Epidermal melanocyte (primary cell): ENCODE measurements at regions not wholly inside any gene's neighbourhood (a gene's known extent, or its start where the extent isn't known, plus 50 kb on each side); places are given as distances from the start of the nearest gene placed in this dataset.
A peak's percentile ranks its signal among the peaks of the same experiment; 100 is the strongest.

ENCODE experiments used
- DNase-seq: peaks from one replicate; pipeline ENCODE4 v3.0.0; 2011; ENCODE audit warnings: low spot score; ENCODE audit not compliant: insufficient read length

DNA sequence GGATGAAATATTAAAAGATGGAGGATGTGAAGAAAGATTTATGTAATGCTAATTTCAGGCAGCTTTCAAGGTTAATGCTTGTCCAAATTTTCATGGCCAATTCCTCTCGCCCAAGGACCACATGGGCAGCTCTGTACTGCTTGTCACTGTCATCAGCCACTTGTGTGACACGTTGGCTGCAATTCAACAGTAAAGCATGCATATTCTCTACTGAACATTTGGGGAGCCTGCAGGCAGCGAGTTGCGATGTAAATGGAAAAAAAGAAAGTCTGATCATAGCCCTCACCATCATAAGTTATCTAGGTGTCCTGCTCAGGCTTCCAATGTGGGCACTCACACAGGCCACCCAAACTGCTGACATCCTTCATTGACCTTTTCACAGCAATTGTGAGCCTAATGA, 1026.8 kb upstream of the NR2F2 start:
- no peak for DNase-seq

DNA sequence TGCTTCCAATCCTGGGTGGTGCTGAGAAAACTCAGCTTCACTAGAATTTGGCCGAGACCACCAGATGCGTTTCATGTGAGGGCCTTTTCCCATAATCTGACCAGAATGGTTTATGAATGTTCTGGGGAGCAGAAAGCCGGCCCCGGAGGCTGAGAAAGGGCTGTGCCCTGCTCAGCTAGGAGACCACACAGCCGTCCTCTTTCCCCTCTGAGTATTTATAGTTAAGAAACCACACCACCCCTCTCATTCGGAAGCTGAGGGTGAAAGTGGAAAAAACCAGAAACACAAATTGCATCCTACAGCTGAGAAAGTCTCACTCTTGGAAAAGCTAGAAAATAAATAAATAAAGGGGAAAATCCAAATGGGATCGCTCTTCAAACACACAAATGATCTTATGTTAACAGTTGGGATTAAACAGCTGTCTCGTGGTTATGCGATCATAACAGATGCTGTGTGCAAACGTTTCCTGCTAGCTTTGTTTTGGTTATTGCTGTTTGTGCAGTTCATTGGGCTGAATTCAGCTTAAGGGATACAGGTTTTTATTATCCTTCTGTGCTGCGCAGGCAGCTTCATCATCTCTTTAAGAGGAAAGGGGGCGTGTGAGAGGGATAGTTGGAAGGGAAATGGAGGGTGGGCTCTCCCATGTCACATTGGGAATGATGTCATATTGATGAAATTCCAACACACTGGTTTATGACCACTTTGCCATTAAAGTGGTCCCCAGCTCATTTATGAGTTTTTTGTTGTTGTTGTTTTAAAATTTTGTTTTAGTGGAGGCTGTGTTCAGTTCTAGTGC, 1026.2 kb upstream of the NR2F2 start:
- peak; percentile 45 for DNase-seq

GRCh38 chr15:95304947-95305400, 1025.5 kb upstream of the NR2F2 start:
- no peak for DNase-seq

GRCh38 chr15:95307115-95307514, 1023.4 kb upstream of the NR2F2 start:
- no peak for DNase-seq

GRCh38 chr15:95319242-95319641, 1011.3 kb upstream of the NR2F2 start:
- DNase-seq, result no peak

DNA sequence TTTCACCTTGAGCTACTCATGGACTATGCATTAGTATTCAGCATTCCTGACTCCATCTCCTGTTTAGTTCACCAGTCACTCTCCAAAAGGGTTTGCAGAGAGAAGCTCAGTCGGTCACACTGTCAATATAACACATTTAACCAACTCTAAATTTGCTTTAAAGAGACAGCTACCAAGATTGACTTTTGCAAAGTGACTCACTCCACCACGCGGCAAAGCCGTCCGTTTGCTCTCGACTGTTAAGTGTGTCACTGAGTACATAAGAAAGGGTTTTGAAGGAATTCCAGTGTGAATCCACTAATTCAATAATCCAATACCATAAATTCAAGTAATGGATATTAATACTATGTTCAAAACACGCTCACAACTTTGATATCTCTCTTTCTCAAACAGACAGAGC, 1006.7 kb upstream of the NR2F2 start:
- DNase-seq, result no peak

DNA sequence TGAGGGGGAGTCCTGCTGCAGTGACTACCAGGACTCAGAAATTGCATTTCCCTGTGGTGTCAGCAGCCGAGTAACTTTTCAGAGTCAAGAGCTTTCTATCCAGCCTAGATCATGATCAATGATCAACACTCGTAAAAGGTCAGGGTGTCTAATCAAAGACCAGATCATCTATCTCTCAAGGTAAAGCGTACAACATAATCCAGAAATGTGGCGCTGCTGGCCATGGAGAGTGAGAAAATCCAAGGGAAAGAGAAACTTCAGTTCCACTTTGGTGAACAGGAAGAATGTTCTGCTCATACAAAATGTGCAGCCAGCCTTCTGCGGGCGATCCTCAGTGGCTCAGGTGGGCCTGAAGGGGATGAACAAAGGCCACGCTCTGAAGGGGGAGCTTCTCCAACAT, 1005.8 kb upstream of the NR2F2 start:
- no peak for DNase-seq

- DNase-seq, result no peak
Measured at GRCh38 chr15:95325763-95326404, 1004.6 kb upstream of the NR2F2 start.

DNA sequence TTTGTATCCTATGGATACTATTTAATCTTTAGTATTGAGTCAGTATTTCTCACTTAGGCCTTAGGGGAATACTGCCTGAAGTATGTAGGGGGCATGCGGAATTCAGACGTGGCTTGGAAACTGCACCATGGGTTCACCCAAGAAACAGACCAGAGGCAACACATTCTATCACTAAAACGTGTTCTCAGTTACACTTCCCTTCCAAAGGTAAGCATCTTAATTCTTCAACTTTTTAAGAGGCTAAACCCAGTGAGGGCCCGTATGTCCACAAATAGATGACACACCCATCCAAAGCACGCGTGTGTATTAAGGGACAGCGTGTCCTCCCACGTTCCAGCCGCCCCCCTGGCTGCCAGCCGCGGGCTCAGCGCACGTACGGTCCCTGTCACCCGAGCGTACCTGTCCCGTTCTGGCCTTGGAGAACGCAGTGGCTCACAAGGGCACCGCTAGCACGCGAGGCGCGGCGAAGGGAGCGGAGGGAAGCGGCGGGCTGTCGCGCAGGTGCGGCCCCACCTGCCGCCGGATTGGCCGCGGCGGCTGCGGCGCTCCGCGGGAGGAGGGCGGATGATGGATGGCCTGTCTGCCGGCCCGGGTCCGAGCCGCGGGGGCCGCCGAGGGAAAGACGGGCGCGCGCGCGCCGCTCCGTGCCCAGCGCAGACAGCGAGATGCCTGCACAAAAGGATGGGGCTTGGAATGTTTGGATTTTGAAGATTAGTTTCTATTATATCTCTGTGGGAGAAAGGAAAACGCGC, 1003.9 kb upstream of the NR2F2 start:
- DNase-seq, result no peak

DNA sequence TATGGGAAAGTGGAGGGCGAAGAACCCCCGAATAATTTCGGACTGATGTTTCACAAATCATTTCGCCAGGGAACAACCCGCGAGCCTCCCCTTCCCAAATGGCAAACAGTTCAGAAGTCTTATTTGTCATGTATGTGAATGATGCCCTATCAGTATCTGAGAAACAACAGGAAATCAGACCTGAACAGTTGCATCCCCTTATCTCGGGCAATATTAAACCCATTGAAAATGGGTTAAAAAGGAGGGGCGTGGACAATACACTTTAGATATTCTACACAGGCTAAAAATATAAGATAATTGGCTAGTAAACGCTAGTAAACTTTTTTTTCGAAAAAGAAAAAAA, 1003.3 kb upstream of the NR2F2 start:
- DNase-seq, result no peak

DNA sequence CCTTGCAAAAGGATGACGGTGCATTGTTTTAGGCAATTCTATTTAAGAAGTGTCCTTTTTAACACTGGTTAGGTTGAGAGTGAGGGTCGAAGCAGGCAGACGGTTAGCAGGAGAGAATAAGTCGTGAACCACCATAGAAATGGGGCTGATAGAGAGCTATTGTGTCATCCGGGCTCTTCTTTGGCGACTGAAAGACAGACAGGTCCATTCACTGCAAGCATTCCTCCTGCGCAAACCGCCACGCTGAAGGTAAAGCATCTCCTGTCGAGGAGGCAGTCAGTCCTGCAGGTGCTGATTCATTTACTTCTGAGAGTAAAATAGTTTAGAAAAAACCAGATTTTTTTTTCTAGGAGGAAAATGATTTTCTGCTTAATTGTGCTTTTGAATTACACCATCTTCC, 1002.8 kb upstream of the NR2F2 start:
- DNase-seq, result no peak

- no peak for DNase-seq
Measured at GRCh38 chr15:95328559-95328958, 1001.9 kb upstream of the NR2F2 start.

DNA sequence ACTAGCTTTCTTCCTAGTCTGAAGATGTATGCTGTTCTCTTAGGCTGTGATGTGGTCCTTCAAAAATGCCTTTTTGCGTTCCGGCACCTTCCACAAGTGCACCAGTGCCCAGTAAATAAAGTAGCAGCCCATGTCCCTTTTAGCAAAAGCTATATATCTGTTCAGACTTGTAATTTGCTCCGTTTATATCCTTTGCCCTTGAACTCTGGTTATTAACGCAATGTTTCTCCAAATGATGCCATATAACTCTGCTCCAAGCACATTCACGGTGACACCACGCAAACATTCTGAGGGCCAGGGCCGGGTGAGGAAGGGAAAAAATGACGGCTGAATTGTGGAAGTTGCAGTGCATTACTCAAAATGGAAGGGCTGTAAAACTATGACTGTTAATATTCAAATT, 1001.1 kb upstream of the NR2F2 start:
- no peak for DNase-seq

DNA sequence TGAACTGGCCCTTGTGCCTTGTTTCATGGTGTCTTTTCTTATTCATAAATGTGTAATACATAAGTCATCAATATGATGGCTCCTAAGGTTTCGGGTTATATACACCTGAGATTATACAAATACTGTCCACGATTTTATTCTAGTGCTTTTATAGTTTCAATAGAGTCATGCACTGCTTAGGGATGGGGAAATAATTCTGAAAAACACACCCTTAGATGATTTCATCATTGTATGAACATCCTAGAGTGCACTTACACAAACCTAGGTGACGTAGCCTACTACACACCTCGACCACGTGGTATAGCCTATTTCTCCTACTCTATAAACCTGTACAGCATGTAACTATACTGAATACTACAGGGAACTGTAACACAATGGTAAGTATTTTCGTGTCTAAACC, 988.8 kb upstream of the NR2F2 start:
- DNase-seq, result no peak

- DNase-seq, result no peak
Measured at GRCh38 chr15:95345867-95346266, 984.6 kb upstream of the NR2F2 start.

DNA sequence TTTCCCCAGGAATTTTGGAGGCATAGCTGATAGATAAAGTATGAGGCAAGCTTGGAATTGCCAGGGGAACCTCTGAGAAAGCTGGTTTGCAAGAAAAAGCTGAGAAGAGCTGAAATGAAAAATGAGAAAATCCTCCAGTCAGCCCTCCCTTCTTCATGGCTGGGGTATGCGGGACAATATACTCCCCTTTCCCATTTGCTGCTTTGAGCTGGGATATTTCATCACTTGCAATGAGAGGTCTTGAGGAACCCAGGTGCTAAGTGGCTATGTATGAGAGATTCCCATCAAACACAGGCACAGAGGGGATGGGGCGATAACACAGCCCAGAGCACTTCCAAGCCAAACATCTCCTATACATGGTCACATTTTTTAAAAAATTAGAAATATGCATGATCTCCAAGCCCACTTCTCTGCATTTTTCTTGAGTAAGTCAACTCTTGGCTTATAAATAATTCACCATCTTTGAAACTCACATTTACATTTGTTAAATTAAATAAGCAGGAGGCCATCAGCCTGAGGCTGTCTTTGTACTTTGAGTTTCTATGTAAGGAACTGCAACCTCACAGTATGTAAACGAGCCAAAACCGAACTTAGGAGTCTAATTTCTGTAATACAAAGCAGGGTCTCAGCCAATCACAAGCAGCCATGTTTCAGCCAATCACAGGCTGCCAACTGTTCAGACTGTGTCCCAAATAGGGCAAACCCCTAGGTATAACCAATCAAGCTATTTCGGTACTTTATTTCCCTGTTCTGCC, 983.6 kb upstream of the NR2F2 start:
- no peak for DNase-seq

- no peak for DNase-seq
Measured at GRCh38 chr15:95347837-95348236, 982.7 kb upstream of the NR2F2 start.

GRCh38 chr15:95350908-95351307, 979.6 kb upstream of the NR2F2 start:
- DNase-seq, result no peak

DNA sequence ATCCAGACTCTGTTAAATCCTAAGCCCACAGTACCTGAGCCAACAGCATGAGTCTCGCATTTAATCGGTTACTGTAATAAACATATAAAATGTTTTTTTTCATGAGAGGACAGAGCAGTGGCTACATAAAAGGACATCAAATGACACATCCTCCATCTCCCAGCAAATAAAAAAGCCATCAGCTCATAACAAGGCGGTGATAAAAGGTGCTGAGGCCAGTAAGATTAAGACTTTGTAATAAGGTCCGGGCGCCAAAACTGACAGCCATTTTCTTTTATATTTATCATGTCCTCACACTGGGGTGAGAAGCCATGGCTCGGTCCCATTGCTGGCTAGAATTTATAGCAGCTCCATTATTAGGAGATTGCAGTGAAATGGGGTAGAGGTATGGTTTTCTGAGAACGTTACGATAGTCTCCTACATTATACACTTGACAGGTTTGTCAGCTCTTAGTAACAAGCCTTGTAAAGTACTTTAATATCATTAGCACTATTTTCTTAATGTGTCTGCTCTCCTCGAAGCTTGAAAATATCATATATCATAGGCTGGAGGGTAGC, 977.8 kb upstream of the NR2F2 start:
- no peak for DNase-seq

DNA sequence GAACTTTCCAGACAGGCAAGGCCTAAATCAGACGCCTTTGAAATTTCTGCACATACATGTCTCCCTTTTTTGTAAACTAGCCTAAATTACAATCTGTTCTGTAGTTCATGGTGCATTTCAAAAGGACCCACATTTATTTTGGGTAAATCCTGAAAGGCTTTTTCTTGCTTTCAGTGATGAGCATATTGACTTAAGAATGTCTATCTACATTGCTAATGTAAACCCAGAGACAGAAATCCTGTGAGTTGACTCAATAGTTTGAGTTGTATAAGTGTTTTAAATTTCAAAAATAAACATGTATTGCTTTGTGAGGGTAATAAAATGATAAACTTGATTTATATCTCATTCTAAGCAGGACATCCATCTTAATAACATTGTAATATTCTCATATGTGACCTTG, 977.0 kb upstream of the NR2F2 start:
- no peak for DNase-seq

- DNase-seq, result no peak
Measured at GRCh38 chr15:95359966-95360365, 970.5 kb upstream of the NR2F2 start.
